Naive thymus-derived CD4-positive, alpha-beta T cell (primary cell): ENCODE measurements at regions not wholly inside any gene's neighbourhood (a gene's known extent, or its start where the extent isn't known, plus 50 kb on each side); places are given as distances from the start of the nearest gene placed in this dataset.

Experiments
- ATAC-seq: fragments of 150-1000 bp; cut with Tn5 transposase; 2 replicates; pipeline ENCODE4 v1.10.0; 2021; ENCODE audit warnings: mild to moderate bottlenecking, moderate library complexity
- CTCF ChIA-PET: fragments of 350-600 bp; sonication (Branson Sonifier 250); formaldehyde crosslinking; loops from one replicate; lab custom pipeline; 2021; ENCODE audit warnings: antibody characterized with exemption; lab: Charles Lee
- POLR2A ChIA-PET: fragments of 350-600 bp; sonication (Branson Sonifier 250); formaldehyde crosslinking; loops from one replicate; lab custom pipeline; 2021; ENCODE audit warnings: antibody characterized with exemption, inconsistent platforms; lab: Charles Lee
- DNase-seq, 9 donors: peaks; one replicate each; pipeline versions ENCODE4 v3.0.0 to v3.0.0-alpha.2; 2020 to 2022; ENCODE audit warnings: mixed read lengths in 1 of 9
- H3K27ac ChIP-seq: one replicate; pipeline ENCODE4 v1.7.0; 2013; ENCODE audit warnings: mild to moderate bottlenecking, low read depth, low read length, moderate library complexity
- H3K27me3 ChIP-seq, 2 donors: one replicate each; pipeline ENCODE4 v1.7.0; 2013; ENCODE audit warnings: low read length in 2 of 2, mild to moderate bottlenecking in 2 of 2, moderate library complexity in 2 of 2; ENCODE audit not compliant: control insufficient read depth in 2 of 2, insufficient read depth in 2 of 2
- H3K36me3 ChIP-seq, 3 experiments: 1 replicate in 2 of 3; 2 replicates in 1 of 3; pipeline ENCODE4 v1.7.0; 2013; ENCODE audit warnings: low read length in 3 of 3, mild to moderate bottlenecking in 3 of 3, moderate library complexity in 1 of 3; ENCODE audit not compliant: insufficient read depth in 3 of 3, control insufficient read depth in 2 of 3
- H3K4me1 ChIP-seq, 2 donors: one replicate each; pipeline ENCODE4 v1.7.0; 2013; ENCODE audit warnings: low read length in 2 of 2, mild to moderate bottlenecking in 2 of 2, moderate library complexity in 1 of 2; ENCODE audit not compliant: control insufficient read depth in 2 of 2, insufficient read depth in 2 of 2
- H3K4me3 ChIP-seq: 2 replicates; pipeline ENCODE4 v1.7.0; 2013; ENCODE audit warnings: mild to moderate bottlenecking, low read length
- H3K9me3 ChIP-seq, 3 experiments: 1 replicate in 2 of 3; 2 replicates in 1 of 3; pipeline ENCODE4 v1.7.0; 2013; ENCODE audit warnings: low read length in 3 of 3; ENCODE audit not compliant: control insufficient read depth in 2 of 3
- H3K27ac Mint-ChIP-seq, 9 donors: one replicate each; pipeline ENCODE4 v1.8.0; 2020 to 2022; ENCODE audit warnings: mixed read lengths in 9 of 9, mild to moderate bottlenecking in 8 of 9, moderate library complexity in 5 of 9, inconsistent platforms in 2 of 9
- H3K27me3 Mint-ChIP-seq, 5 donors: one replicate each; pipeline ENCODE4 v1.8.0; 2021 to 2022; ENCODE audit warnings: mixed read lengths in 5 of 5, mild to moderate bottlenecking in 1 of 5
- H3K36me3 Mint-ChIP-seq, 5 donors: one replicate each; pipeline ENCODE4 v1.8.0; 2020 to 2022; ENCODE audit warnings: mixed read lengths in 5 of 5, mild to moderate bottlenecking in 3 of 5, inconsistent platforms in 1 of 5
- H3K4me1 Mint-ChIP-seq, 7 donors: one replicate each; pipeline ENCODE4 v1.8.0; 2020 to 2022; ENCODE audit warnings: mixed read lengths in 7 of 7, mild to moderate bottlenecking in 3 of 7, inconsistent platforms in 1 of 7
- H3K4me3 Mint-ChIP-seq, 10 donors: one replicate each; pipeline ENCODE4 v1.8.0; 2020 to 2022; ENCODE audit warnings: mild to moderate bottlenecking in 10 of 10, mixed read lengths in 10 of 10, moderate library complexity in 6 of 10, inconsistent platforms in 2 of 10
- H3K9me3 Mint-ChIP-seq, 11 donors: one replicate each; pipeline ENCODE4 v1.8.0; 2020 to 2022; ENCODE audit warnings: mixed read lengths in 11 of 11, mild to moderate bottlenecking in 4 of 11, inconsistent platforms in 1 of 11, moderate library complexity in 1 of 11
- intact Hi-C, 2 donors: fragments of 100-400 bp; cut with micrococcal nuclease; formaldehyde crosslinking; loops; one replicate each; pipeline ENCODE4 v1.15.1; 2023

GRCh38 chr12:25775968-25776367 lies 182.5 kb upstream of the RASSF8 start:
- Histone ChIP-seq H3K27ac (no peak overlapping the region), H3K9me3 (no peaks in the 10 kb centered on the region), H3K36me3 (no peaks in the 10 kb centered on the region), H3K27me3 (no peaks in the 10 kb centered on the region), H3K4me1 (no peaks in the 10 kb centered on the region), H3K4me3 (no peak overlapping the region)
- Mint-ChIP-seq H3K4me3 (no peak overlapping the region), H3K4me1 (no peaks in the 10 kb centered on the region), H3K36me3 (no peaks in the 10 kb centered on the region), H3K27ac (no peak overlapping the region), H3K9me3 (peaks cover 0 to 3% (median 0%) of the 10 kb centered on the region in 11 donors), H3K27me3 (peaks cover 0 to 6% (median 0%) of the 10 kb centered on the region in 5 donors)
- ATAC-seq (no peak), DNase-seq (no peak)
- ChIA-PET POLR2A (no interaction called here), CTCF (no interaction called here)
- intact Hi-C loops, result no loop called here

DNA sequence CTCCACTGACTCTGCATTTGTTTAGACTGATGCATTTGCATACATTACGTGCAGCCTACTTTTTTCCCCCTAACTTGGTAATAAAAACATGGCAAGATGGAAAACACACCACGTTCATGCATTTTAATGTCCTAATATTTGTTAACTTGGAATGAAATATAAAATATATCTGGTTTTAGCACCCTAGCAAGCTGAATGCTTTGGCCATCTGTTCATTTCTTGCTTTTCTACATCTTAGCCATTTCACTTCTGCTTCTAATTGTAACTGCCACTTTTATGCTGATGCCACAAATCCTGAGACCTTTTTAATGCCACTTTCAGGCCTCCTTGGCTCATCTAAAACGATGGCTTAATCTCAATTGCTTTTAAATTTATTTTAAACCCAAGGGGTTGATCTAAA lies 177.7 kb upstream of the RASSF8 start:
- Mint-ChIP-seq H3K4me1 (no peaks in the 10 kb centered on the region), H3K27ac (no peak overlapping the region), H3K9me3 (no peaks in the 10 kb centered on the region), H3K27me3 (peaks cover 0 to 10% (median 5%) of the 10 kb centered on the region in 5 donors), H3K36me3 (no peaks in the 10 kb centered on the region), H3K4me3 (no peak overlapping the region)
- Histone ChIP-seq H3K4me1 (no peaks in the 10 kb centered on the region), H3K27me3 (no peaks in the 10 kb centered on the region), H3K27ac (no peak overlapping the region), H3K9me3 (no peaks in the 10 kb centered on the region), H3K36me3 (no peaks in the 10 kb centered on the region), H3K4me3 (no peak overlapping the region)
- intact Hi-C loops, result no loop called here
- no peak for ATAC-seq
- no peak for DNase-seq
- POLR2A ChIA-PET, result no interaction called here
- CTCF ChIA-PET, result no interaction called here

GRCh38 chr12:25781232-25781631 lies 177.2 kb upstream of the RASSF8 start:
- H3K27me3 Mint-ChIP-seq, result peaks cover 0 to 10% (median 5%) of the 10 kb centered on the region in 5 donors
- no peaks in the 10 kb centered on the region for H3K9me3 Mint-ChIP-seq
- CTCF ChIA-PET, result no interaction called here
- no peaks in the 10 kb centered on the region for H3K27me3 ChIP-seq
- H3K4me3 Mint-ChIP-seq, result no peak overlapping the region
- no peak overlapping the region for H3K27ac ChIP-seq
- ATAC-seq, result no peak
- no peak overlapping the region for H3K27ac Mint-ChIP-seq
- H3K4me1 Mint-ChIP-seq, result no peaks in the 10 kb centered on the region
- intact Hi-C loops, result no loop called here
- POLR2A ChIA-PET, result no interaction called here
- H3K9me3 ChIP-seq, result no peaks in the 10 kb centered on the region
- no peaks in the 10 kb centered on the region for H3K36me3 Mint-ChIP-seq
- no peak overlapping the region for H3K4me3 ChIP-seq
- no peaks in the 10 kb centered on the region for H3K36me3 ChIP-seq
- H3K4me1 ChIP-seq, result no peaks in the 10 kb centered on the region
- no peak for DNase-seq

DNA sequence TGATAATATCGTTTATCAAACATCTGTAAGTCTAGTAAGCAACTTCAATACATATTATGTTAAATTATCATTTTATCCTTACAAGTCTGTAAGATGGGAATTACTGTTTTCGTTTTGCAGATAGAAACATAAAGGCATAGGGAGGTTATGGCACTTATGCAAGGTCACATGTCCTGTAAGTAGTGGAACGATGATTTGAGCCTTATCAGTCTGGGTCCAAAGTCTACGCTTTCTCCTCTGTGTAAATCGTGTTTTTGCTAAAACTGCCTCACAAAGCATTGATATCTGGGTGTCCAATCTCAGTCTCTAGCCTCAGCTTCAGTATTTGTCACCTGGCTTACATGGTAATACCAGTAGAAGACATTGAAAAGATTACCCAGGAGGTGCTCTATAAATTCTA lies 174.9 kb upstream of the RASSF8 start:
- Mint-ChIP-seq H3K27ac (no peak overlapping the region), H3K9me3 (no peaks in the 10 kb centered on the region), H3K27me3 (peaks cover 0 to 10% (median 4%) of the 10 kb centered on the region in 5 donors), H3K4me3 (no peak overlapping the region), H3K4me1 (no peaks in the 10 kb centered on the region), H3K36me3 (no peaks in the 10 kb centered on the region)
- Histone ChIP-seq H3K36me3 (no peaks in the 10 kb centered on the region), H3K4me3 (no peak overlapping the region), H3K9me3 (no peaks in the 10 kb centered on the region), H3K27me3 (no peaks in the 10 kb centered on the region), H3K27ac (no peak overlapping the region), H3K4me1 (no peaks in the 10 kb centered on the region)
- intact Hi-C loops, result no loop called here
- ChIA-PET CTCF (no interaction called here), POLR2A (no interaction called here)
- DNase-seq, result no peak
- ATAC-seq, result no peak

GRCh38 chr12:25784669-25785068 lies 173.8 kb upstream of the RASSF8 start:
- CTCF ChIA-PET, result no interaction called here
- no peak for ATAC-seq

GRCh38 chr12:25785134-25785533 lies 173.3 kb upstream of the RASSF8 start:
- intact Hi-C loops, result no loop called here
- H3K27me3 ChIP-seq, result no peaks in the 10 kb centered on the region
- H3K27ac ChIP-seq, result no peak overlapping the region

More at GRCh38 chr12:25784669-25785068, 173.8 kb upstream of the RASSF8 start:
- H3K4me3 Mint-ChIP-seq, result no peak overlapping the region
- no peaks in the 10 kb centered on the region for H3K9me3 Mint-ChIP-seq
- no peak overlapping the region for H3K27ac Mint-ChIP-seq
- peaks cover 0 to 7% (median 4%) of the 10 kb centered on the region in 5 donors for H3K27me3 Mint-ChIP-seq
- intact Hi-C loops, result no loop called here
- POLR2A ChIA-PET, result no interaction called here
- no peak overlapping the region for H3K4me3 ChIP-seq
- H3K9me3 ChIP-seq, result no peaks in the 10 kb centered on the region
- no peaks in the 10 kb centered on the region for H3K4me1 ChIP-seq
- H3K36me3 Mint-ChIP-seq, result no peaks in the 10 kb centered on the region
- DNase-seq, result no peak
- no peaks in the 10 kb centered on the region for H3K36me3 ChIP-seq
- no peaks in the 10 kb centered on the region for H3K4me1 Mint-ChIP-seq
- no peak overlapping the region for H3K27ac ChIP-seq
- no peaks in the 10 kb centered on the region for H3K27me3 ChIP-seq

DNA sequence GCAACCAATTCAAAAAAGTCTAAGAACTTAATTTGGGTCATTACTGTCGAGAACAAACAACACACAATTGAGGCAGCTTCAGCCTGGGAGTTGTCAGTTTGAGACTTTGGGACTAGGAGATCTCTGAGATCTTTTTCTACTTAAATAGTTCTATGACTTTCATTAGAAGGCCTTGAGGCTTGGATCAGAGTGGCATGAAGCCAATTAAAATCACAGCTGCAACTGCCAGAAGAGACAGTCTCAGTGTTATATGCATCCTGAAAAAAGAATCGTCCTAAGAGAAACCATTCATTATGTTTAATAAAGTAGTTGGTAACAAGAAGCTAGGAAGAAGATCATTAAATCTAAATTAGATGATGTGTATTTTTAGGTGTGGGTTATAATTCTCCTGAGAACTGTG lies 170.8 kb upstream of the RASSF8 start:
- Mint-ChIP-seq H3K4me3 (no peak overlapping the region), H3K9me3 (no peaks in the 10 kb centered on the region), H3K27me3 (peaks cover 0 to 5% (median 4%) of the 10 kb centered on the region in 5 donors), H3K36me3 (no peaks in the 10 kb centered on the region), H3K27ac (no peak overlapping the region), H3K4me1 (no peaks in the 10 kb centered on the region)
- Histone ChIP-seq H3K27me3 (no peaks in the 10 kb centered on the region), H3K9me3 (no peaks in the 10 kb centered on the region), H3K27ac (no peak overlapping the region), H3K4me1 (no peaks in the 10 kb centered on the region), H3K36me3 (no peaks in the 10 kb centered on the region), H3K4me3 (no peak overlapping the region)
- ATAC-seq (no peak), DNase-seq (no peak)
- intact Hi-C loops, result no loop called here
- POLR2A ChIA-PET, result no interaction called here
- CTCF ChIA-PET, result no interaction called here

More at GRCh38 chr12:25785134-25785533, 173.3 kb upstream of the RASSF8 start:
- Mint-ChIP-seq H3K36me3 (no peaks in the 10 kb centered on the region), H3K27me3 (peaks cover 0 to 5% (median 4%) of the 10 kb centered on the region in 5 donors), H3K4me1 (no peaks in the 10 kb centered on the region), H3K9me3 (no peaks in the 10 kb centered on the region), H3K4me3 (no peak overlapping the region), H3K27ac (no peak overlapping the region)
- CTCF ChIA-PET, result no interaction called here
- Histone ChIP-seq H3K36me3 (no peaks in the 10 kb centered on the region), H3K4me3 (no peak overlapping the region), H3K9me3 (no peaks in the 10 kb centered on the region), H3K4me1 (no peaks in the 10 kb centered on the region)
- DNase-seq, result no peak
- ATAC-seq, result no peak
- POLR2A ChIA-PET, result no interaction called here
